K562 (cell line): ENCODE measurements at regions not wholly inside any gene's neighbourhood (a gene's known extent, or its start where the extent isn't known, plus 50 kb on each side); places are given as distances from the start of the nearest gene placed in this dataset.

Experiments
- ATAC-seq: fragments of 200-7000 bp; cut with Tn5 transposase; 3 replicates; pipeline ENCODE4 v1.9.1; 2020; ENCODE audit warnings: moderate library complexity
- BruUV-seq: library from RNA; stranded (reverse); fragments of 400-500 nt; replicated peaks from 2 replicates; lab custom pipeline; 2021; lab: Mats Ljungman, UMichigan
- CTCF ChIA-PET: fragments of 300-600 bp; formaldehyde crosslinking; extraction: SDS; loops from one replicate; lab custom pipeline; 2021; ENCODE audit warnings: low intra/inter-chr PET ratio; lab: Yijun Ruan, JAX
- POLR2A ChIA-PET: fragments of 300-600, 350-650 bp; sonication (Branson Sonifier 250); formaldehyde crosslinking; extraction: SDS; loops from one replicate; lab custom pipeline; 2021; ENCODE audit warnings: antibody characterized with exemption, inconsistent platforms; lab: Yijun Ruan, JAX
- DNase-seq, 4 experiments: peaks; one replicate each; pipeline versions ENCODE4 v3.0.0 to v3.0.0-alpha.2; 2011 to 2018; ENCODE audit warnings: low spot score in 3 of 4, mixed read lengths in 3 of 4; ENCODE audit errors: extremely low read depth in 1 of 4
- FAIRE-seq: peaks from 2 replicates; lab custom pipeline; 2011; peaks lifted over from hg19 to GRCh38; lab: Jason Lieb, UNC
- H2AFZ ChIP-seq: 2 replicates; pipeline ENCODE4 v1.6.0; 2011; ENCODE audit warnings: low read depth, low read length, control low read depth, inconsistent platforms
- H3K27ac ChIP-seq: fragments of 200-600 bp; 3 replicates; pipeline ENCODE4 v1.8.0; 2011; ENCODE audit warnings: low read depth, mild to moderate bottlenecking, control low read depth, inconsistent platforms, low read length, moderate library complexity, mixed read lengths; ENCODE audit errors: extremely low read depth
- H3K27me3 ChIP-seq, 2 experiments: fragments of 300-600 bp in 1 of 2; 2 replicates in 1 of 2; 3 replicates in 1 of 2; pipeline versions ENCODE4 v1.6.0 to v1.8.0; 2011; ENCODE audit warnings: inconsistent platforms in 2 of 2, low read length in 2 of 2, mild to moderate bottlenecking in 1 of 2, mixed read lengths in 1 of 2, moderate library complexity in 1 of 2; ENCODE audit not compliant: control insufficient read depth in 2 of 2, insufficient read depth in 2 of 2
- H3K36me3 ChIP-seq: fragments of 300-600 bp; 3 replicates; pipeline ENCODE4 v1.8.0; 2011; ENCODE audit warnings: mild to moderate bottlenecking, low read length, inconsistent platforms; ENCODE audit not compliant: control insufficient read depth, insufficient read depth
- H3K4me1 ChIP-seq, 2 experiments: fragments of 200-600 bp in 1 of 2; replicated peaks in 1 of 2; 2 replicates in 1 of 2; 3 replicates in 1 of 2; pipeline versions ENCODE4 v1.5.1 to v1.8.0; 2011; ENCODE audit warnings: inconsistent platforms in 2 of 2, low read length in 2 of 2, mild to moderate bottlenecking in 1 of 2, mixed read lengths in 1 of 2, moderate library complexity in 1 of 2; ENCODE audit not compliant: control insufficient read depth in 2 of 2, insufficient read depth in 2 of 2
- H3K4me2 ChIP-seq: 2 replicates; pipeline ENCODE4 v1.6.1; 2011; ENCODE audit warnings: low read length, control low read depth, inconsistent platforms, mixed read lengths; ENCODE audit not compliant: insufficient read depth
- H3K4me3 ChIP-seq: fragments of 200-600 bp; sonication (generic), shearing (Covaris generic); 2 replicates; pipeline ENCODE4 v1.5.1; 2016; ENCODE audit warnings: control low read depth, inconsistent platforms
- H3K79me2 ChIP-seq: fragments of 200-600 bp; 3 replicates; pipeline ENCODE4 v1.8.0; 2011; ENCODE audit warnings: low read length, inconsistent platforms; ENCODE audit not compliant: control insufficient read depth, insufficient read depth
- H3K9ac ChIP-seq, 2 experiments: 2 replicates each; pipeline versions ENCODE4 v1.6.0 to v1.6.1; 2011; ENCODE audit warnings: low read depth in 2 of 2, low read length in 2 of 2, control low read depth in 1 of 2, inconsistent platforms in 1 of 2, mild to moderate bottlenecking in 1 of 2, mixed read lengths in 1 of 2; ENCODE audit not compliant: insufficient read depth in 1 of 2
- H3K9me1 ChIP-seq: one replicate; pipeline ENCODE4 v1.6.0; 2011; ENCODE audit warnings: inconsistent platforms, mild to moderate bottlenecking, low read length, moderate library complexity; ENCODE audit not compliant: control insufficient read depth, insufficient read depth
- H3K9me3 ChIP-seq: replicated peaks from 2 replicates; pipeline ENCODE4 v1.5.1; 2011; ENCODE audit warnings: low read depth, low read length, inconsistent platforms; ENCODE audit not compliant: control insufficient read depth, insufficient read depth
- H4K20me1 ChIP-seq: replicated peaks from 2 replicates; pipeline ENCODE4 v1.6.1; 2011; ENCODE audit warnings: low read length, inconsistent platforms, mixed read lengths; ENCODE audit not compliant: control insufficient read depth, insufficient read depth
- BCOR ChIP-seq: fragments of 450-650 bp; IDR thresholded peaks from 2 replicates; pipeline ENCODE4 v1.6.1; 2016
- EGR1 ChIP-seq: fragments of 450-650 bp; conservative IDR thresholded peaks from 2 replicates; pipeline ENCODE4 v1.6.1; 2017; ENCODE audit warnings: mild to moderate bottlenecking
- RBM25 ChIP-seq: fragments of 200-400 bp; formaldehyde crosslinking; IDR thresholded peaks from 2 replicates; pipeline ENCODE4 v1.6.1; 2018; ENCODE audit warnings: low read length, low read depth, moderate library complexity; ENCODE audit not compliant: severe bottlenecking
- TEAD1 ChIP-seq, 2 experiments: fragments of 450-650 bp in 1 of 2; sonication (generic) in 1 of 2; formaldehyde crosslinking; IDR thresholded peaks; 2 replicates each; pipeline versions ENCODE4 v1.4.0 to v1.8.0; 2020 to 2022; ENCODE audit warnings: mild to moderate bottlenecking in 2 of 2, missing genetic modification reagents in 1 of 2
- WGBS: fragments of 100-300 bp; shearing (Covaris generic); methylation state at CpG from one replicate; pipeline ENCODE4 v1.1.6; 2016; ENCODE audit warnings: low coverage, mixed read lengths; ENCODE audit not compliant: insufficient coverage; ENCODE audit errors: missing lambda C conversion rate; 5-methylcytosine and 5-hydroxymethylcytosine counted together
- in situ Hi-C: fragments of 300-500 bp; cut with MboI; formaldehyde crosslinking; loops from 4 replicates; pipeline ENCODE4 v1.15.0; 2018; ENCODE audit warnings: inconsistent platforms, mixed read lengths
- intact Hi-C: fragments of 100-400 bp; cut with micrococcal nuclease; formaldehyde crosslinking; loops from 2 replicates; pipeline ENCODE4 v1.14.2; 2022
- TF ChIP-seq, protein P1 (sequence below): fragments of 450-650 bp; formaldehyde crosslinking; IDR thresholded peaks from 2 replicates; pipeline ENCODE4 v1.4.0; 2020; ENCODE audit warnings: mild to moderate bottlenecking, mixed read lengths

DNA sequence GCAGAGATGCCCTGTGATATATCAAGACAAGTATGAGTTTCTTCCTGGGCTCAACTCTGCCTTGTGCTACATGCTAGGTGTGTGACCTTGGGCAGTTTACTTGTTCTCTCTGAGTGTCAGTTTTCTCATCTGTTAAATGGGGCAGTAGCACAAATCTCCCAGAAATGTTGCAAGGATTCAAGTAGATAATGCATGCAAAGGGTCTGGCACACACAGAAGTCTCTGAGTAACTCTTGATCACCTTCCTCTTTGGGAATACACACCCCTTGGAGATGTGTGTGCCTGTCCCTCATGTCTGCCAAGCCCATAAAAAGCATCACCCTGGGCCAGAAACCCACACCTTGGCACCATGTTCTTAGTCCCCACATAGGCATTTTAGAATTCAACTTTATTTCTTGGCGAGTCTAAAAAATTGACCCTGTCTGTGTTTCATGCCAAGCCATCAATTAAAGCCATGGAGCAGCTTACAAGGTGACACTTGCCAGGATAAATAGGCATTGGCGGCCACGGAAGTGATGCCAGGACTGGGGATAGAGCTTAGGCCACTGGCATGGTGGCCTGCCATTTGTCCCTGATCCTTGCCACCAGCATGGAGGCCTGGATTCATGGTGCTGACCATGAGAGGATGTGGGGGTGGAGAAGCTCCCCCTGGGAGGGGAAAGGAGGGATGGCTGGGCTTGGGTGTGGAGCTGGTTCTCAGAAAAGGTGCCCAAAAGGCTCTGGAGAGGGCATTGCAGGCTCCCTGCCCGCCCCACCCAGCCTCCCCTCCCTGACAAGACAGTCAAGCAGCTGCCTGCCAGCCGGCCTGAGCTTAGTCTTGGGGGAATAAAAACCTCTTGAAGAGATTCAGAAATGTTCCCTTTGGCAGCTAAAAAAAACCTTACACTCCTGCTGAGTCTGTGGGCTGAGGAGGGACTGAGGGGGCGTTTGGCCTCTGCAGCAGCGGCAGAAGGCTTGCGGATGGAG is 118.0 kb upstream of the IPO9 start:
- in situ Hi-C loops, result loop anchor here (5.0 kb wide), 1 partner anchor 76 kb away; no protein-coding TSS in a partner anchor
- Histone ChIP-seq H4K20me1 (0 out of 2 replicates have a peak, but pooled peaks cover 6% of the 10 kb centered on the region), H3K4me3 (no peak overlapping the region), H3K9ac (0 out of 4 replicates have a peak overlapping the region, but pooled peaks of 1 of the 2 experiments have one; percentile 11)
- POLR2A ChIA-PET, result interaction anchor here (0.5 to 5.8 kb wide), 2 partner anchors 28 to 80 kb away, joined by 3 to 15 read pairs; no protein-coding TSS in a partner anchor
- 0 out of 2 replicates have a peak, but pooled peaks have one; percentile 16 for TF ChIP-seq EGR1
- TF ChIP-seq TEAD1 (CRISPR knock-in tag; IDR thresholded peaks at IDR 0.05), result no peak
- peak; percentile 69 for TF ChIP-seq BCOR
- TF ChIP-seq, protein P1, sequence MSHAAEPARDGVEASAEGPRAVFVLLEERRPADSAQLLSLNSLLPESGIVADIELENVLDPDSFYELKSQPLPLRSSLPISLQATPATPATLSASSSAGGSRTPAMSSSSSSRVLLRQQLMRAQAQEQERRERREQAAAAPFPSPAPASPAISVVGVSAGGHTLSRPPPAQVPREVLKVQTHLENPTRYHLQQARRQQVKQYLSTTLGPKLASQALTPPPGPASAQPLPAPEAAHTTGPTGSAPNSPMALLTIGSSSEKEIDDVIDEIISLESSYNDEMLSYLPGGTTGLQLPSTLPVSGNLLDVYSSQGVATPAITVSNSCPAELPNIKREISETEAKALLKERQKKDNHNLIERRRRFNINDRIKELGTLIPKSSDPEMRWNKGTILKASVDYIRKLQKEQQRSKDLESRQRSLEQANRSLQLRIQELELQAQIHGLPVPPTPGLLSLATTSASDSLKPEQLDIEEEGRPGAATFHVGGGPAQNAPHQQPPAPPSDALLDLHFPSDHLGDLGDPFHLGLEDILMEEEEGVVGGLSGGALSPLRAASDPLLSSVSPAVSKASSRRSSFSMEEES, result no peak
- peak; percentile 86 for TF ChIP-seq RBM25
- TF ChIP-seq, all 486 proteins: peak for 3
- intact Hi-C loops, result loop anchor here (10.0 kb wide), 1 partner anchor 264 kb away; no protein-coding TSS in a partner anchor
- Histone ChIP-seq H3K27ac (no peak overlapping the region), H3K9me1 (no peaks in the 10 kb centered on the region), H3K4me1 (peaks cover 12 to 23% of the 10 kb centered on the region in 2 experiments; a peak in 4 of 5 replicates), H3K9me3 (no peaks in the 10 kb centered on the region), H3K79me2 (no peaks in the 10 kb centered on the region), H3K4me2 (no peak overlapping the region), H3K27me3 (peaks cover 0 to 4% of the 10 kb centered on the region in 2 experiments; a peak in 1 of 5 replicates), H2AFZ (no peak overlapping the region), H3K36me3 (peaks cover 9% of the 10 kb centered on the region; the same call in 1 of the 3 replicates)
- no TSS peak for BruUV-seq
- 16% methylated on average over 8 of the region's 8 CpGs for WGBS
- CTCF ChIA-PET, result interaction anchor here (0.6 to 7.1 kb wide), 2 partner anchors 83 to 132 kb away, joined by 3 to 73 read pairs; no protein-coding TSS in a partner anchor
- DNase-seq, result no peak
- no peak for FAIRE-seq
- ATAC-seq, result no peak
